IMR-90 (cell line): ENCODE measurements at regions not wholly inside any gene's neighbourhood (a gene's known extent, or its start where the extent isn't known, plus 50 kb on each side); places are given as distances from the start of the nearest gene placed in this dataset.

Source experiments
- ATAC-seq: fragments of 200-7000 bp; cut with Tn5 transposase; 2 replicates; pipeline ENCODE4 v1.9.1; 2020; ENCODE audit warnings: low read depth, mild to moderate bottlenecking, moderate library complexity
- BruUV-seq: library from RNA; stranded (reverse); fragments of 400-500 nt; replicated peaks from 2 replicates; lab custom pipeline; 2021; lab: Mats Ljungman, UMichigan
- CTCF ChIA-PET: fragments of 300-600 bp; formaldehyde crosslinking; extraction: SDS; loops from one replicate; lab custom pipeline; 2021; ENCODE audit warnings: antibody characterized with exemption; lab: Yijun Ruan, JAX
- POLR2A ChIA-PET: fragments of 300-600 bp; sonication (Branson Sonifier 250); formaldehyde crosslinking; loops from one replicate; lab custom pipeline; 2022; ENCODE audit warnings: antibody characterized with exemption; ENCODE audit not compliant: unreplicated experiment; lab: Charles Lee
- DNase-seq: peaks from one replicate; pipeline ENCODE4 v3.0.0; 2013
- H2AFZ ChIP-seq: replicated peaks from 2 replicates; pipeline ENCODE3; 2013; ENCODE audit warnings: low read length, mild to moderate bottlenecking; ENCODE audit not compliant: poor library complexity
- H2AK5ac ChIP-seq: 2 replicates; pipeline ENCODE4 v1.6.1; 2013; ENCODE audit warnings: low read depth, low read length, inconsistent platforms
- H2AK9ac ChIP-seq: replicated peaks from 2 replicates; pipeline ENCODE3; 2013; ENCODE audit warnings: mild to moderate bottlenecking, low read depth, low read length, moderate library complexity; ENCODE audit not compliant: poor library complexity
- H2BK120ac ChIP-seq: 2 replicates; pipeline ENCODE4 v1.6.1; 2013; ENCODE audit warnings: low read depth, low read length, inconsistent platforms
- H2BK15ac ChIP-seq: 3 replicates; pipeline ENCODE4 v1.6.1; 2013; ENCODE audit warnings: low read depth, low read length, inconsistent platforms
- H2BK20ac ChIP-seq: 2 replicates; pipeline ENCODE4 v1.6.1; 2013; ENCODE audit warnings: low read depth, mild to moderate bottlenecking, inconsistent platforms, low read length, moderate library complexity
- H2BK5ac ChIP-seq: 2 replicates; pipeline ENCODE4 v1.6.1; 2013; ENCODE audit warnings: mild to moderate bottlenecking, low read depth, low read length, inconsistent platforms; ENCODE audit not compliant: poor library complexity, severe bottlenecking
- H3K14ac ChIP-seq: replicated peaks from 2 replicates; pipeline ENCODE4 v1.6.1; 2013; ENCODE audit warnings: low read depth, low read length, inconsistent platforms
- H3K18ac ChIP-seq: 2 replicates; pipeline ENCODE4 v1.6.1; 2013; ENCODE audit warnings: low read depth, low read length, control low read depth
- H3K23ac ChIP-seq: 2 replicates; pipeline ENCODE4 v1.6.1; 2013; ENCODE audit warnings: low read depth, low read length, inconsistent platforms
- H3K27ac ChIP-seq: 2 replicates; pipeline ENCODE4 v1.5.1; 2013; ENCODE audit warnings: mild to moderate bottlenecking, control low read depth, low read length; ENCODE audit not compliant: insufficient read depth
- H3K27me3 ChIP-seq: 2 replicates; pipeline ENCODE4 v1.6.1; 2013; ENCODE audit warnings: low read length; ENCODE audit not compliant: control insufficient read depth, insufficient read depth
- H3K36me3 ChIP-seq: 2 replicates; pipeline ENCODE4 v1.6.1; 2013; ENCODE audit warnings: low read length, mixed read lengths; ENCODE audit not compliant: control insufficient read depth, insufficient read depth
- H3K4ac ChIP-seq: 2 replicates; pipeline ENCODE4 v1.6.1; 2013; ENCODE audit warnings: low read depth, low read length, inconsistent platforms
- H3K4me1 ChIP-seq: 2 replicates; pipeline ENCODE4 v1.6.1; 2013; ENCODE audit warnings: low read length, mixed read lengths; ENCODE audit not compliant: control insufficient read depth, insufficient read depth
- H3K4me2 ChIP-seq: 2 replicates; pipeline ENCODE4 v1.6.1; 2013; ENCODE audit warnings: low read depth, mild to moderate bottlenecking, control low read depth, low read length, moderate library complexity
- H3K4me3 ChIP-seq: 2 replicates; pipeline ENCODE4 v1.5.1; 2013; ENCODE audit warnings: low read depth, mild to moderate bottlenecking, control low read depth, low read length, moderate library complexity; ENCODE audit not compliant: insufficient read depth
- H3K56ac ChIP-seq: 2 replicates; pipeline ENCODE4 v1.6.1; 2013; ENCODE audit warnings: low read length, inconsistent platforms; ENCODE audit not compliant: insufficient read depth; ENCODE audit errors: extremely low read depth
- H3K79me1 ChIP-seq, 2 experiments: 2 replicates each; pipeline ENCODE4 v1.6.1; 2013; ENCODE audit warnings: low read length in 2 of 2, inconsistent platforms in 1 of 2, low read depth in 1 of 2
- H3K9ac ChIP-seq: 2 replicates; pipeline ENCODE4 v1.6.1; 2013; ENCODE audit warnings: low read depth, low read length, control low read depth
- H3K9me1 ChIP-seq: 2 replicates; pipeline ENCODE4 v1.6.1; 2013; ENCODE audit warnings: low read length, inconsistent platforms; ENCODE audit not compliant: insufficient read depth
- H3K9me3 ChIP-seq: 2 replicates; pipeline ENCODE4 v1.6.1; 2013; ENCODE audit warnings: low read length; ENCODE audit not compliant: control insufficient read depth, insufficient read depth
- H4K20me1 ChIP-seq: 2 replicates; pipeline ENCODE4 v1.6.1; 2013; ENCODE audit warnings: low read length, inconsistent platforms; ENCODE audit not compliant: insufficient read depth
- H4K5ac ChIP-seq: 2 replicates; pipeline ENCODE4 v1.6.1; 2013; ENCODE audit warnings: mild to moderate bottlenecking, low read depth, low read length, control low read depth
- H4K8ac ChIP-seq, 2 experiments: 2 replicates each; pipeline ENCODE4 v1.6.1; 2013; ENCODE audit warnings: low read depth in 2 of 2, low read length in 2 of 2, control low read depth in 1 of 2, inconsistent platforms in 1 of 2
- H4K91ac ChIP-seq: 2 replicates; pipeline ENCODE4 v1.6.1; 2013; ENCODE audit warnings: low read depth, low read length, inconsistent platforms; ENCODE audit not compliant: insufficient read depth
- BHLHE40 ChIP-seq: fragments of 150-350 bp; IDR thresholded peaks from 2 replicates; pipeline ENCODE4 v1.6.1; 2016; ENCODE audit warnings: mild to moderate bottlenecking, low read depth, low read length
- CEBPB ChIP-seq: IDR thresholded peaks from 2 replicates; pipeline ENCODE4 v1.6.1; 2012; ENCODE audit warnings: low read depth, low read length, improper control_type of control experiment
- CHD1 ChIP-seq: IDR thresholded peaks from 2 replicates; pipeline ENCODE4 v1.6.1; 2012; ENCODE audit warnings: low read depth, low read length, improper control_type of control experiment
- ELK1 ChIP-seq: fragments of 150-350 bp; IDR thresholded peaks from 2 replicates; pipeline ENCODE4 v1.6.1; 2016; ENCODE audit warnings: low read depth, mild to moderate bottlenecking, low read length, moderate library complexity, borderline replicate concordance
- FOS ChIP-seq: fragments of 150-350 bp; IDR thresholded peaks from 2 replicates; pipeline ENCODE4 v1.6.1; 2016; ENCODE audit warnings: low read depth, low read length
- MAFK ChIP-seq: IDR thresholded peaks from 2 replicates; pipeline ENCODE4 v1.6.1; 2012; ENCODE audit warnings: low read depth, low read length, improper control_type of control experiment
- MAZ ChIP-seq: IDR thresholded peaks from 2 replicates; pipeline ENCODE4 v1.6.1; 2012; ENCODE audit warnings: low read depth, mild to moderate bottlenecking, low read length, improper control_type of control experiment, moderate library complexity, borderline replicate concordance
- MXI1 ChIP-seq: IDR thresholded peaks from 2 replicates; pipeline ENCODE4 v1.6.1; 2012; ENCODE audit warnings: low read depth, mild to moderate bottlenecking, low read length, moderate library complexity, borderline replicate concordance
- NFE2L2 ChIP-seq: fragments of 150-350 bp; IDR thresholded peaks from 2 replicates; pipeline ENCODE4 v1.6.1; 2016; ENCODE audit warnings: low read depth, mild to moderate bottlenecking, low read length
- POLR2A ChIP-seq: IDR thresholded peaks from 2 replicates; pipeline ENCODE4 v1.6.1; 2012; ENCODE audit warnings: mild to moderate bottlenecking, low read depth, low read length
- RAD21 ChIP-seq: IDR thresholded peaks from 2 replicates; pipeline ENCODE4 v1.6.1; 2012; ENCODE audit warnings: low read length, improper control_type of control experiment
- RCOR1 ChIP-seq: IDR thresholded peaks from 2 replicates; pipeline ENCODE4 v1.6.1; 2012; ENCODE audit warnings: mild to moderate bottlenecking, low read length, improper control_type of control experiment; ENCODE audit not compliant: insufficient replicate concordance
- RFX5 ChIP-seq: IDR thresholded peaks from 2 replicates; pipeline ENCODE4 v1.8.0; 2012; ENCODE audit warnings: low read depth, mild to moderate bottlenecking, low read length, moderate library complexity
- SMC3 ChIP-seq: fragments of 150-350 bp; IDR thresholded peaks from 2 replicates; pipeline ENCODE4 v1.6.1; 2016; ENCODE audit warnings: low read depth, mild to moderate bottlenecking, antibody characterized with exemption, low read length, moderate library complexity
- WGBS, 2 experiments: methylation state at CpG; one replicate each; pipeline versions ENCODE4 v1.1.5 to v1.1.7; 2013; ENCODE audit warnings: missing lambda C conversion rate in 2 of 2; ENCODE audit not compliant: insufficient read length in 1 of 2; ENCODE audit errors: extremely low coverage in 2 of 2; 5-methylcytosine and 5-hydroxymethylcytosine counted together
- dilution Hi-C: fragments of 300-500 bp; cut with HindIII; formaldehyde crosslinking; loops from one replicate; pipeline ENCODE4 v1.14.3; 2018; ENCODE audit warnings: low sequenced_read_pairs; ENCODE audit not compliant: unreplicated experiment
- in situ Hi-C: fragments of 300-500 bp; cut with MboI; formaldehyde crosslinking; loops from 3 replicates; pipeline ENCODE4 v1.14.3; 2019; ENCODE audit warnings: low sequenced_read_pairs, inconsistent platforms, mixed read lengths
- intact Hi-C: fragments of 100-400 bp; cut with micrococcal nuclease; formaldehyde crosslinking; loops from 2 replicates; pipeline ENCODE4 v1.10.0; 2022
- TF ChIP-seq, protein P1 (sequence below): conservative IDR thresholded peaks from 2 replicates; pipeline ENCODE4 v1.5.1; 2012; ENCODE audit warnings: mild to moderate bottlenecking, low read depth, low read length, improper control_type of control experiment
- TF ChIP-seq, protein P2 (sequence below): fragments of 150-350 bp; IDR thresholded peaks from 2 replicates; pipeline ENCODE4 v1.6.1; 2017; ENCODE audit warnings: mild to moderate bottlenecking, antibody characterized with exemption, low read length, low read depth

DNA sequence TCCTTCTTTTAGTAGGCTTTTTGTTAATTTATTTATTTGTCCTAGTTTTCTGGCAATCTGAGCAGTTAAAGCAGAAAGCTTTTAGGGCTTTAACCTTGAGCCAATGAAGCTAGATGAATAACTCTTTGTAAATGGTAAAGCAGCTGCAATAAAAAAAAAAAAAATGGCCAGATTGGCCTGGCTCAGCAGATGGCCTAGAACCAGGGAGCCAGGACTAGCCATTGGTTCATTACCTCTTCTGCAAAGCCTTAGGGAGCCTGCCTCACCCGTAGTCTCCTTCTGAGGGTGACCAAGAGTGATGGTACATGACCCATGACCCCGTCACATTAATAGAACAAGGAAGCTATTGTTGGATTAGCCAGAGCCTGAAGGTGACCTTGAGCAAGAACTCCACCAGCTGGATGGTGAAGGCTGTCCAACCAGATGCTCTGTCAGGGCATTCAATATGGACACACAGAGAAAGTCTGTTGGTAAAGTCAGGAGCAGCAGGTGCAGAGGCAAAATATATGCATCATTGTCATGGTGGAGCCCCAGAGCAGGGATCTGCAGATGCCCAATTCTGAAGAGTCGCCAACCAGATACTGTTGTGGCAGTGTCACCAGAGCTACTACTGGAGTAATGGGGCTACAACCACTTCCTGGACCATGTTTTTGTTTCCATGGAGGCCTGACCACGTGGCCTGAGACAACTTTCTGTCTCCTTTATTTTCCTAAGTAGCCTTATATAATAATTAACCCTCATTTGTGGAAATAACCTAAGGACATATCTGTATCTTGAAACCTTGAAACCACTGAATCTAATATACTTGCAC is 100.7 kb downstream of the MTX3 start:
- ATAC-seq, result no peak
- H3K56ac ChIP-seq, result no peak overlapping the region
- no peaks in the 10 kb centered on the region for H3K9me1 ChIP-seq
- H3K79me1 ChIP-seq, result no peaks in the 10 kb centered on the region
- no peaks in the 10 kb centered on the region for H3K36me3 ChIP-seq
- POLR2A ChIA-PET, result no interaction called here
- dilution Hi-C loops, result no loop called here
- H3K4me3 ChIP-seq, result no peak overlapping the region
- H2AK9ac ChIP-seq, result no peak overlapping the region
- H3K9ac ChIP-seq, result no peak overlapping the region
- no peak overlapping the region for H2AFZ ChIP-seq
- no peak overlapping the region for H2BK5ac ChIP-seq
- no peak overlapping the region for H2BK20ac ChIP-seq
- in situ Hi-C loops, result no loop called here
- no peak overlapping the region for H4K8ac ChIP-seq
- H3K4me1 ChIP-seq, result no peaks in the 10 kb centered on the region
- no TSS peak for BruUV-seq
- H2AK5ac ChIP-seq, result no peak overlapping the region
- H4K20me1 ChIP-seq, result no peaks in the 10 kb centered on the region
- CTCF ChIA-PET, result no interaction called here
- WGBS, 2 experiments, result 20% methylated on average over 1 of the region's 4 CpGs; no CpG with 5 or more reads in 1 of the 2 experiments
- H2BK120ac ChIP-seq, result no peak overlapping the region
- intact Hi-C loops, result no loop called here
- H2BK15ac ChIP-seq, result no peak overlapping the region
- no peak overlapping the region for H3K14ac ChIP-seq
- no peak overlapping the region for H3K18ac ChIP-seq
- no peak overlapping the region for H3K4ac ChIP-seq
- TF ChIP-seq CEBPB (no peak), POLR2A (no peak), ELK1 (no peak), NFE2L2 (no peak), RAD21 (no peak), MAZ (no peak), SMC3 (no peak), FOS (no peak), RFX5 (no peak), MXI1 (no peak), BHLHE40 (no peak), RCOR1 (no peak), CHD1 (no peak), MAFK (no peak)
- TF ChIP-seq, protein P1, sequence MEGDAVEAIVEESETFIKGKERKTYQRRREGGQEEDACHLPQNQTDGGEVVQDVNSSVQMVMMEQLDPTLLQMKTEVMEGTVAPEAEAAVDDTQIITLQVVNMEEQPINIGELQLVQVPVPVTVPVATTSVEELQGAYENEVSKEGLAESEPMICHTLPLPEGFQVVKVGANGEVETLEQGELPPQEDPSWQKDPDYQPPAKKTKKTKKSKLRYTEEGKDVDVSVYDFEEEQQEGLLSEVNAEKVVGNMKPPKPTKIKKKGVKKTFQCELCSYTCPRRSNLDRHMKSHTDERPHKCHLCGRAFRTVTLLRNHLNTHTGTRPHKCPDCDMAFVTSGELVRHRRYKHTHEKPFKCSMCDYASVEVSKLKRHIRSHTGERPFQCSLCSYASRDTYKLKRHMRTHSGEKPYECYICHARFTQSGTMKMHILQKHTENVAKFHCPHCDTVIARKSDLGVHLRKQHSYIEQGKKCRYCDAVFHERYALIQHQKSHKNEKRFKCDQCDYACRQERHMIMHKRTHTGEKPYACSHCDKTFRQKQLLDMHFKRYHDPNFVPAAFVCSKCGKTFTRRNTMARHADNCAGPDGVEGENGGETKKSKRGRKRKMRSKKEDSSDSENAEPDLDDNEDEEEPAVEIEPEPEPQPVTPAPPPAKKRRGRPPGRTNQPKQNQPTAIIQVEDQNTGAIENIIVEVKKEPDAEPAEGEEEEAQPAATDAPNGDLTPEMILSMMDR, result no peak
- TF ChIP-seq, protein P2, sequence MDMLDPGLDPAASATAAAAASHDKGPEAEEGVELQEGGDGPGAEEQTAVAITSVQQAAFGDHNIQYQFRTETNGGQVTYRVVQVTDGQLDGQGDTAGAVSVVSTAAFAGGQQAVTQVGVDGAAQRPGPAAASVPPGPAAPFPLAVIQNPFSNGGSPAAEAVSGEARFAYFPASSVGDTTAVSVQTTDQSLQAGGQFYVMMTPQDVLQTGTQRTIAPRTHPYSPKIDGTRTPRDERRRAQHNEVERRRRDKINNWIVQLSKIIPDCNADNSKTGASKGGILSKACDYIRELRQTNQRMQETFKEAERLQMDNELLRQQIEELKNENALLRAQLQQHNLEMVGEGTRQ, result no peak
- H4K5ac ChIP-seq, result no peak overlapping the region
- DNase-seq, result no peak
- no peak overlapping the region for H3K27ac ChIP-seq
- H3K23ac ChIP-seq, result no peak overlapping the region
- peaks cover 7% of the 10 kb centered on the region for H3K27me3 ChIP-seq
- H3K4me2 ChIP-seq, result no peak overlapping the region
- no peaks in the 10 kb centered on the region for H3K9me3 ChIP-seq
- no peak overlapping the region for H4K91ac ChIP-seq
